ENCODE measurements at regions not wholly inside any gene's neighbourhood (a gene's known extent, or its start where the extent isn't known, plus 50 kb on each side); places are given as distances from the start of the nearest gene placed in this dataset.
"Not testable (repeated sequence)": the region's sequence is repeated elsewhere in the genome, so short reads cannot be mapped to it uniquely, and the experiment has no call there.

- peak; percentile 21 for FAIRE-seq
Measured at GRCh38 chr2:116776556-116776955, 1037.9 kb upstream of the DDX18 start.

GRCh38 chr2:116787848-116788247 lies 1026.6 kb upstream of the DDX18 start:
- no peak for FAIRE-seq

DNA sequence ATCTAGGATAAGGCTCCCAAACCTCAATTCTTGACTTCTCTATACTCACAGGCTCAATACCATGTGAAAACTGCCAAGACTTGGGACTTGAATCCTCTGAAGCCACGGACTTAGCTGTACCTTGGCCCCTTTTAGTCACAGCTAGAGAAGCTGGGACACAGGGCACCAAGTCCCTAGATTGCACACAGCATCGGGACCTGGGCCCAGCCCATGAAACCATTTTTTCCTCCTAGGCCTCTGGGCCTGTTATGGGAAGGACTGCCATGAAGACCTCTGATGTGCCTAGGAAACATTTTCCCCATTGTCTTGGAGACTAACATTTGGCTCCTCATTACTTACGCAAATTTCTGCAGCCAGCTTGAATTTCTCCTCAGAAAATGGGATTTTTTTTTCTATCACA lies 1011.8 kb upstream of the DDX18 start:
- FAIRE-seq: no peak

DNA sequence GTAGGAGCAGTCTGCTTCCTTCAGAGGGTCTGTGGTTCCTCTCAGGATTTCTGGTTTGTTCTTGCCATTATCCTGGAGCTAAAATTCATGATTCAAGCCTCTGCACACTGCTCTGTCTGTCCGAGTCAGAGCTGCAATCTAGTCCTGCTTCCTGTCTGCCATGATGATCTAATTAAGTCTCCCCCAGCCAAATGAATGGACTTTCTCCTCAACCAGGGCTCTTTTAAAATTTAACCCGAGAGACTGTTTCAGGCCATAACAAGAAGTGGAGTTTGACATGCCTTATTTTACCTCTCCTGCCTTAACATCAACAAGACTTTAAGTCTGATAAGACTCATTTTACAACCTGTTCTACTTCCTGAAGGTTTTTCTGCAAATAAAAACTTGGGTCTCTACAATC lies 1009.6 kb upstream of the DDX18 start:
- no peak for FAIRE-seq

DNA sequence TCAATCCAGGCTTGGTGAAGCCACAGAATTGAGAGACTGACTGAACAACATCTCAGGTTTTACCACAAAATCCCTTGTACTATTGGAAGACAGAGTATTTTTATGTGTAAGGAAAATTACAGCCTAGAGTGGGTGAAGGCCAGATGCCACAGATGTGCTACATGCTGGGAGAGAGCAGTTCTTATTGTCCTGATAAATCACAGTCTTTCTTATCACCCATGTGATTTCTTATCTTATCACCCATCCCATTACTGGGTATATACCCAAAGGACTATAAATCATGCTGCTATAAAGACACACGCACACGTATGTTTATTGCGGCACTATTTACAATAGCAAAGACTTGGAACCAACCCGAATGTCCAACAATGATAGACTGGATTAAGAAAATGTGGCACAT lies 1008.0 kb upstream of the DDX18 start:
- FAIRE-seq: not testable (repeated sequence)

GRCh38 chr2:116809109-116809508 lies 1005.4 kb upstream of the DDX18 start:
- no peak for FAIRE-seq

DNA sequence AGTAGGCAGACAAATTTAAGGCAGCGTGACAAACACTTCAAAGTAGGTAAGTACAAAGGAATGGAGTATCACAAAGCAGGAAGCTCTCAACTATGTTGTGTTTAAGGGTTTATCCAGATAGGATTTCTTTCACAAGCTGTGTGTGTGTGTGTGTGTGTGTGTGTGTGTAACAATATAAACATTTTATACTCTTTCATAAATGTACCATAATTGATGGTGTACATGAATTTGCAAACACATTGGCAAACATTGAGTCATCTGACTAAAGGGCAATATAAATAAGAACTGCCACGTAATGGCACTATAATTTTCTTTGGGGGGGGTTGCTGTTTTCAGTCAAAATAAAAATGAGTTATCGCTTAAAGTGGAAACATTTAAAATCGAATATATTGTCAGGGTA lies 1004.4 kb upstream of the DDX18 start:
- FAIRE-seq: no peak

GRCh38 chr2:116810645-116811044 lies 1003.8 kb upstream of the DDX18 start:
- no peak for FAIRE-seq

DNA sequence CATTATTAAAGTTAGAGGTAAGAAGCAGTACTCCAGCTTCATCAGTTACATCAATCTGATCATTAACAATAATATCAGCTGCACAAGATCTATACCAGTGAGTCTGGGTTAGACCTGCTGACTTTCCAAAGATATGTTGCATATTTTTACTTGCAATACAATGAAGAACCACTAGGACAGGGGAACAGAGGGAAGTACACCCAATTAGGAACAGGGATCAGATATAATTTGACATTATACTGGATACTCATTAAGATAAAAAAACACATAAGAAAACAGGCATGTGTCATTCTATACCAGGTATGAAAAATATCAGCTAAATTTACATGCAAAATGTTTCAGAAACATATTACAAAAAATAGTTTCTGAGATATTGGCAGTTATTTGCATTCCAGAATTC lies 995.1 kb upstream of the DDX18 start:
- FAIRE-seq: no peak

- no peak for FAIRE-seq
Measured at GRCh38 chr2:116820986-116821385, 993.5 kb upstream of the DDX18 start.

DNA sequence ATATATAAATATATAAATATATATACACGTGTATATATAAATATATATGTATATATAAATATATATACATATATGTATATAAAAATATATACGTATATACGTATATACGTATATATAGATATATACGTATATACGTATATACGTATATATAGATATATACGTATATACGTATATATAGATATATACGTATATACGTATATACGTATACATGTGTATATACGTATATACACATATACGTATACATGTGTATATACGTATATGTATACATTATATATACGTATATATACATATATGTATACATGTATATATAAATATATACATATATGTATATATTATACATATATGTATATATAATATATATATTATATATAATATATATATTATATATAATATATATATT lies 984.9 kb upstream of the DDX18 start:
- FAIRE-seq: peak; percentile 93

- no peak for FAIRE-seq
Measured at GRCh38 chr2:116832148-116832547, 982.3 kb upstream of the DDX18 start.

GRCh38 chr2:116833052-116833451 lies 981.4 kb upstream of the DDX18 start:
- FAIRE-seq: no peak

- no peak for FAIRE-seq
Measured at GRCh38 chr2:116842164-116842563, 972.3 kb upstream of the DDX18 start.

DNA sequence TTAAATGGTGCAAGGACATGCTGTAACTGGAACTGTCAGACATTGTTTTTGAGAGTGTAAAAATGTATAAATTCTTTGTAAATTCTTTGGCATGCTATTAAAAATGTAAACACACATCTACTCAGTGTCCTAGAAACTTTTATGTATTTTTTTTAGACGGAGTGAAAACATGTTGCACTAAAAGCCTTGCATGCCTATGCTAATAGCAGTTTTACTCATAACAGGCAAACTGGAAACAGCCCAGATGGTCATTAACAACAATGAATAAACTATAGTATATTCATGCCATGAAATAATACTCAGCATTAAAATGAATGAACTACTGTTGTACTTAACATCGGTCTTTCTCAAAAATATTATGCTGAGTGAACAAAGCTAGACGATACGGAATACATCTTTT lies 954.8 kb upstream of the DDX18 start:
- FAIRE-seq: no peak

DNA sequence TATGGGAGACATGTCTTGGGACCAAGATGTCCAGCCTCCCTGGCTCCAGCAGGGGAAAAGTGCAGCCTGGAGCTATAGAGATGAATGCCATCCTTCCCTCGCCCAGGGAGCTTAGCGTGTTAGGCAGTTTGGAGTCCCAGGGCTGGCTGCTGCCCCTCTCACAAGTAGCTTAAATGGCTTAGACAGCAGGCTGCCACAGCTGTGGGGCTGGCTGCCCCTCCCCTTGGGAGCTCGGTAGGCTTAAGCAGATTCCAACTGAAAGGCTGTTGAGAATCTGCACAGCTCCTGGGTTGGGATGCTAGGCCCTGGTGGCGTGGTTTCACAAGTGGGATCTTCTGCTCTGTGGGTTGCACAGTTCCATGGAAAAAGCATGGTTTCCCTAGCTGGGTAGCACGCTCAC lies 940.5 kb upstream of the DDX18 start:
- no peak for FAIRE-seq

- FAIRE-seq: no peak
Measured at GRCh38 chr2:116877274-116877673, 937.2 kb upstream of the DDX18 start.

- no peak for FAIRE-seq
Measured at GRCh38 chr2:116877944-116878343, 936.5 kb upstream of the DDX18 start.

DNA sequence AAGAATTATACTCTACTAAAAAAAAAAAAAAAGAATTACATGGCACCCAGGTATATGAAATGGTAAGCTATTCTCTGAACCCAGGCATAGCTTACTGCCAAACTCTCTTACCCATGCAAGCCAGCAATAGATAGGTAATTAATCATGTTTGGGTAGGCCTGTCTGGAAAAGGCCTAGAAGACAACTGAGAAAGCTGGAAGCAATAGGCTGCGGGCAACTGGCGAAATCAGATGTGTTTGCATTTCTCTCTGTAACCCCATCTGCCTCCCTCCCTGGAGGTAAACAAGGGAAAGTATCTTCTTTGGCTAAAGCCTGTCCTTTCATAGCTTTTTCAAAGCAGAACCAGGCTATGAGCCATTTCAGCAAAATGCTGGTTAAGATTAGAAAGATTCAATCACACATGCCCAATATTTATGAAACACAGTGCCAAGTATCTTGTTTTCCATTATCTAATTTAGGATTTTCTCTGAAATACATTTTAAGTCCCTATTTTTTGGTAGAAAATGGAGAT lies 934.8 kb upstream of the DDX18 start:
- FAIRE-seq: no peak

DNA sequence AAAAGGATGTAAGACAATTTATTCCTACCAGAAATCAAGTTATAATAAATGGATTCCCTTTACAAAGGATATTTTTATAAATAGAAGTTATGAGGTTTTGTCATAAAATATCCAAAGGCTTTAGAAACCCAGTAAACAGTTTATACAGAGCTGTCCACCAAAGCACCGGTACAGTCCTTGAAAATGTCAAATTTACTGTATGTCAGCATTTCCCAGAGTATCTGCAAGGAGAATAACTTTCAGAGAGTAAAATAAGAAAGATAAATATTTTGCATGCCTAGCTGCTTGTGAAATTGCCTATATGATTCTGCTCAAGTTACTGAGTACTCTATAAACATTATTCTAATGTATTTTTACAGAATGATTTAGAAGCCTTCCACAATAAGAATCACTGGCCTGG lies 923.3 kb upstream of the DDX18 start:
- FAIRE-seq: no peak

DNA sequence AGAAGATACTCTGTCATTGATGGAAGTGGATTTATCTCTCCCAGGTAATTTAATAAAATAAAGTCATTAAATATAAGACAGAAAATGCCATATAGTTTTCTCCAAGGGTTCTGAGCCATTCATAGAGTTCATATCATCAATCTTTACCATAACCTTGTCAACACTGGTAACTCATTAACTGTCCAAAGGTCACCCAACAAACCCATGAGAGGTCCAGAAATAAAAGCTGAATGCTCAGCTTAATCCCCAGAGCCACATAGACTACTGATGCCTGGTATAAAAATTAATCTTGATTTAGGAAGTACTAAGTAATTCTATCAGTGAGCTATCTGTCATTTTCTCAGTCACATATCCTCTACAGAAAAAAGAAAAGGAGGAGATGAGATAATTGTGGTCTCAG lies 903.0 kb upstream of the DDX18 start:
- no peak for FAIRE-seq

- no peak for FAIRE-seq
Measured at GRCh38 chr2:116915673-116916072, 898.8 kb upstream of the DDX18 start.

- FAIRE-seq: no peak
Measured at GRCh38 chr2:116917196-116917595, 897.3 kb upstream of the DDX18 start.

GRCh38 chr2:116918574-116918973 lies 895.9 kb upstream of the DDX18 start:
- FAIRE-seq: no peak

DNA sequence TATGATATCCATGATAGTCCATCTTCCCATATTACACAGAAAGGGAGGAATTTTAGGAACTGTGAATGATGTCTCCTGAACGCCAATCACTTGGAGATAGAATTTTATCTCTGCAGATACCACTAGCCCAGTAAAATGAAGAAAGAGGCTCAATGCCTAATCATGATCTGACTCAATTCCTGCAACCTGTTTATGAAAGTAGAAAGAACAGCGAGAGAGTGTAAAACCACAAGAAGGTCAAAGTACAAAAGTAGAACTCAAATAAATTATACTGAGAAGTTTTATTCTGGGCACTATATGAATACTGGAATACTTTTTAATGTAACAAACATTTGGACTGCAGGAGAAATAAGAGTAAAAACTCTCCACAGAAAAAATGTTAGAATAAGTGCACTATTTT lies 892.1 kb upstream of the DDX18 start:
- no peak for FAIRE-seq

DNA sequence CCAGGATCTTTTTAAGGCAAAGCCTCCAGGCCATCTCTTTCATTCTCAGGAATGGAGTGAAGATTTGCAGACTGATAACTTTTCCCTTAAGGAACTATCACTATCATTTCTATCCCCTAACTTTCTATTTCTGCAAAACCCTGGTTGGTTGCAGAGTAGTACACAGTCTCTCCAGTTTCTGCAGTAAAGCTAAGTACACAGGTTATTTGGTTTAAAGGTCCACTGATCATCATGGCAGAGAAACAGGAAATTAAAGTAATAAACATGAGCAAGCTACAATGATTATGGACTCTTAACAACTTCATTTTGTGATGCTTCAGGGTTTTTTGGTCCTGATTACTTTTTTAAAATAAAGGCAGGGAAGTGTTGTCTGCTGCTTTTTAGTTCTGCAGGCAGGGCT lies 890.0 kb upstream of the DDX18 start:
- FAIRE-seq: no peak

All from endometrium (tissue), 2 donors.